HG02610 (cell line): ENCODE measurements at regions not wholly inside any gene's neighbourhood (a gene's known extent, or its start where the extent isn't known, plus 50 kb on each side); places are given as distances from the start of the nearest gene placed in this dataset.

Experiments
- ATAC-seq: cut with Tn5 transposase; IDR thresholded peaks from one replicate; pipeline ENCODE4 v1.9.1; 2021; ENCODE audit warnings: mild to moderate bottlenecking, moderate library complexity; ENCODE audit not compliant: unreplicated experiment

DNA sequence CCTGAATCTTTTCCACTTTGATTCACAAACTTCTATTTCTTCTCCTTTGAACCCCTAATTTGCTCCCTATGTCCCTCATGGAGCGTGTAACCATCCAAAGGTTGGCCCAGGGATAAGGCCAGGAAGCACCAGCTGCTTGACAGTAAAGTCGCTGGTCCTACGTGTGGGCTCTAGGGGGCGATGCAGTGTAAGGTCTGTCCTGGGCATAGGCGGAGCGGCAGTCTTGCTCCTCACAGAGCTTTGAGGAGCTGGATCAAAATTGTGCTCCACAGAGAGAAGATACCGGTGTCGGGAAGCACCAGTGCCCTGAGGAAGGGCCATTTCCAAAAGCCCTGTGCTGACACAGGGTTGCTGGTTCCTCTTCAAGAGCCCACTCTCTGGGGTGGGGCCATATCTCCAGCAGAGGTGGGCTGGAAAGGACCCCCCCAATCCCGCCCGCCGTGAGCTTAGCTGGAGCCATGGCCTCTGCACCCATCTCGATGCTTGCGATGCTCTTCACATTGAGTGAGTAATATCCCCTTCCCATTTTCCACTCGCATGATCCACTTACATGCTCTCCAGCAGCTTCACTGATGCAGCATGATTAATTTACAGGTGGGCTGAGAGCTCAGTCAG, 49.9 kb upstream of the OR4E1 start:
- ATAC-seq = no peak
